ENCODE measurements at regions not wholly inside any gene's neighbourhood (a gene's known extent, or its start where the extent isn't known, plus 50 kb on each side); places are given as distances from the start of the nearest gene placed in this dataset.
"Not testable (repeated sequence)": the region's sequence is repeated elsewhere in the genome, so short reads cannot be mapped to it uniquely, and the experiment has no call there.

DNA sequence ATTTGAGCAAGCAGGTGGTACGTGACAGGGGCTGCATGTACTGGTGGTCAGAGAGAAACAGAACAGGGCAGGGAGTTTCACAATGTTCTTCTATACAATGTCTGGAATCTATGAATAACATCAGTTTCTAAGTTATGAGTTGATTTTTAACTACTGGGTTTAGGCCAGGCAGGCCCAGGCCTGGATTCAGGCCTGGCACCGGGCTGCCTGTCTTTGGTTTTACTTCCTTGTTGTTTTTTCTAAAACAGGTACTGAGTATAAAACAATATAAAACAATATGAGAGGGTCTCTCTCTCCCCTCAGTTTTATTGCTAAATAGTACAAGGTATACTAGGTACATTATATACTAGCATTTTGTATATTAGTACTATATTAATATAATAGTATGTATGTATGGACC, 742.7 kb upstream of the FAT3 start:
- TF ChIP-seq, protein P1, sequence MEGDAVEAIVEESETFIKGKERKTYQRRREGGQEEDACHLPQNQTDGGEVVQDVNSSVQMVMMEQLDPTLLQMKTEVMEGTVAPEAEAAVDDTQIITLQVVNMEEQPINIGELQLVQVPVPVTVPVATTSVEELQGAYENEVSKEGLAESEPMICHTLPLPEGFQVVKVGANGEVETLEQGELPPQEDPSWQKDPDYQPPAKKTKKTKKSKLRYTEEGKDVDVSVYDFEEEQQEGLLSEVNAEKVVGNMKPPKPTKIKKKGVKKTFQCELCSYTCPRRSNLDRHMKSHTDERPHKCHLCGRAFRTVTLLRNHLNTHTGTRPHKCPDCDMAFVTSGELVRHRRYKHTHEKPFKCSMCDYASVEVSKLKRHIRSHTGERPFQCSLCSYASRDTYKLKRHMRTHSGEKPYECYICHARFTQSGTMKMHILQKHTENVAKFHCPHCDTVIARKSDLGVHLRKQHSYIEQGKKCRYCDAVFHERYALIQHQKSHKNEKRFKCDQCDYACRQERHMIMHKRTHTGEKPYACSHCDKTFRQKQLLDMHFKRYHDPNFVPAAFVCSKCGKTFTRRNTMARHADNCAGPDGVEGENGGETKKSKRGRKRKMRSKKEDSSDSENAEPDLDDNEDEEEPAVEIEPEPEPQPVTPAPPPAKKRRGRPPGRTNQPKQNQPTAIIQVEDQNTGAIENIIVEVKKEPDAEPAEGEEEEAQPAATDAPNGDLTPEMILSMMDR (IDR thresholded peaks at IDR 0.05) = not testable (repeated sequence)
- TF ChIP-seq POLR2A (IDR thresholded peaks at IDR 0.05) = not testable (repeated sequence)

All from body of pancreas (tissue), 4 donors.